H1 (cell line): ENCODE measurements at regions not wholly inside any gene's neighbourhood (a gene's known extent, or its start where the extent isn't known, plus 50 kb on each side); places are given as distances from the start of the nearest gene placed in this dataset.

Source experiments
- CHD7 ChIP-seq: fragments of 300-600 bp; sonication (generic); IDR thresholded peaks from 2 replicates; pipeline ENCODE4 v1.7.1; 2012; ENCODE audit warnings: low read length, moderate library complexity, mild to moderate bottlenecking, inconsistent platforms; ENCODE audit not compliant: insufficient replicate concordance
- CREB1 ChIP-seq: IDR thresholded peaks from 2 replicates; pipeline ENCODE4 v1.6.1; 2012; ENCODE audit warnings: inconsistent platforms
- NRF1 ChIP-seq: IDR thresholded peaks from 2 replicates; pipeline ENCODE4 v1.6.1; 2011; ENCODE audit warnings: mild to moderate bottlenecking, low read depth, low read length, improper control_type of control experiment
- PHF8 ChIP-seq: fragments of 200-600 bp; sonication (generic); conservative IDR thresholded peaks from 2 replicates; pipeline ENCODE4 v1.7.1; 2012; ENCODE audit warnings: low read depth, mild to moderate bottlenecking, inconsistent platforms, low read length, moderate library complexity
- RAD21 ChIP-seq, 2 experiments: IDR thresholded peaks in 1 of 2; conservative IDR thresholded peaks in 1 of 2; 2 replicates each; pipeline ENCODE4 v1.6.1; 2011; ENCODE audit warnings: low read depth in 2 of 2, low read length in 2 of 2, improper control_type of control experiment in 1 of 2, inconsistent platforms in 1 of 2, mild to moderate bottlenecking in 1 of 2, moderate library complexity in 1 of 2
- SIN3A ChIP-seq, 2 experiments: IDR thresholded peaks in 1 of 2; conservative IDR thresholded peaks in 1 of 2; 2 replicates each; pipeline ENCODE4 v1.6.1; 2011 to 2012; ENCODE audit warnings: low read length in 2 of 2, improper control_type of control experiment in 1 of 2, low read depth in 1 of 2, mild to moderate bottlenecking in 1 of 2
- SUZ12 ChIP-seq: fragments of 200-600 bp; sonication (generic); IDR thresholded peaks from 2 replicates; pipeline ENCODE4 v1.6.1; 2012; ENCODE audit warnings: mild to moderate bottlenecking, inconsistent platforms, low read length, moderate library complexity, mixed read lengths
- TCF12 ChIP-seq: IDR thresholded peaks from 2 replicates; pipeline ENCODE4 v1.6.1; 2011; ENCODE audit warnings: low read depth, mild to moderate bottlenecking, low read length
- USF2 ChIP-seq: IDR thresholded peaks from 2 replicates; pipeline ENCODE4 v1.6.1; 2011; ENCODE audit warnings: low read length, improper control_type of control experiment
- YY1 ChIP-seq: IDR thresholded peaks from 2 replicates; pipeline ENCODE4 v1.6.1; 2011; ENCODE audit warnings: low read depth, mild to moderate bottlenecking, low read length
- ZNF274 ChIP-seq: IDR thresholded peaks from 2 replicates; pipeline ENCODE4 v1.7.0; 2012; ENCODE audit warnings: low read length, borderline replicate concordance; ENCODE audit errors: extremely low read depth

GRCh38 chr3:162984746-162985145 lies 1488.1 kb downstream of the OTOL1 start (continued):
- TF ChIP-seq CHD7, result no peak
- TF ChIP-seq PHF8, result no peak
- no peak for TF ChIP-seq TCF12
- TF ChIP-seq USF2, result no peak
- no peak for TF ChIP-seq SIN3A (conservative IDR thresholded peaks at IDR 0.05 in 1 of 2, IDR thresholded peaks at IDR 0.05 in 1 of 2; ENCODE audit: low read depth in 1 of 2, low read length in 2 of 2)
- TF ChIP-seq NRF1, result no peak
- TF ChIP-seq YY1, result no peak
- TF ChIP-seq RAD21 (IDR thresholded peaks at IDR 0.05 in 1 of 2, conservative IDR thresholded peaks at IDR 0.05 in 1 of 2; ENCODE audit: low read depth in 2 of 2, low read length in 2 of 2), result no peak
- no peak for TF ChIP-seq CREB1
- TF ChIP-seq ZNF274, result no peak
- no peak for TF ChIP-seq SUZ12
